Keratinocyte (primary cell): ENCODE measurements at regions not wholly inside any gene's neighbourhood (a gene's known extent, or its start where the extent isn't known, plus 50 kb on each side); places are given as distances from the start of the nearest gene placed in this dataset.

Experiments used
- EZH2 ChIP-seq: IDR thresholded peaks from one replicate; pipeline ENCODE4 v1.6.1; 2012; ENCODE audit warnings: inconsistent platforms, mild to moderate bottlenecking, low read length, moderate library complexity
- TF ChIP-seq, protein P1 (sequence below), 3 experiments: IDR thresholded peaks in 1 of 3; conservative IDR thresholded peaks in 1 of 3; optimal IDR thresholded peaks in 1 of 3; 2 replicates in 2 of 3; 3 replicates in 1 of 3; pipeline versions ENCODE3 to v1.5.1; 2011; ENCODE audit warnings: low read length in 3 of 3, mild to moderate bottlenecking in 3 of 3, moderate library complexity in 2 of 3, control low read depth in 1 of 3, inconsistent platforms in 1 of 3; ENCODE audit not compliant: insufficient read depth in 2 of 3; ENCODE audit errors: extremely low read depth in 1 of 3

DNA sequence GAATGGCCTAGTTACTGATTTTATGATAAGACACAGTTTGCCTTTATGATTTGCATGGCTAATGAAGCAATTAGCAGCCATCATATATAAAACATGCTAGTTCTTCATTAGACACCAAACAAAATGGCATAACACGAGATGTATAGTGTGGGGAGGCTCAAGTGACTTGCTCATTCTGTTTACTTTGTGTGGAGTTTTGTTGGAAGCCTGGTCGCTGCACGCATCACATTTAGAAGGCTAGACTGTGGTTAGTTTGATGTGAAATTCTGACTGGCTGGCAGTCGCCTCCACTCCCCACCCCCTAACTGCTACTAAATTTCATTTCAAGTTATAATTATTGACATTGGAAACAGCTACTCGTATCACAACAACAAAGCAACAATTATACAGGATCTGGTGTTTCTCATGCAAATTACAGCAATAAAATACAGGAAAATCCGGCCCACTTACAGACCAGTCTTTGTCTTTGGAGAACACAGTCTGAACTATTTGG is 356.1 kb downstream of the LMO4 start:
- TF ChIP-seq, protein P1, sequence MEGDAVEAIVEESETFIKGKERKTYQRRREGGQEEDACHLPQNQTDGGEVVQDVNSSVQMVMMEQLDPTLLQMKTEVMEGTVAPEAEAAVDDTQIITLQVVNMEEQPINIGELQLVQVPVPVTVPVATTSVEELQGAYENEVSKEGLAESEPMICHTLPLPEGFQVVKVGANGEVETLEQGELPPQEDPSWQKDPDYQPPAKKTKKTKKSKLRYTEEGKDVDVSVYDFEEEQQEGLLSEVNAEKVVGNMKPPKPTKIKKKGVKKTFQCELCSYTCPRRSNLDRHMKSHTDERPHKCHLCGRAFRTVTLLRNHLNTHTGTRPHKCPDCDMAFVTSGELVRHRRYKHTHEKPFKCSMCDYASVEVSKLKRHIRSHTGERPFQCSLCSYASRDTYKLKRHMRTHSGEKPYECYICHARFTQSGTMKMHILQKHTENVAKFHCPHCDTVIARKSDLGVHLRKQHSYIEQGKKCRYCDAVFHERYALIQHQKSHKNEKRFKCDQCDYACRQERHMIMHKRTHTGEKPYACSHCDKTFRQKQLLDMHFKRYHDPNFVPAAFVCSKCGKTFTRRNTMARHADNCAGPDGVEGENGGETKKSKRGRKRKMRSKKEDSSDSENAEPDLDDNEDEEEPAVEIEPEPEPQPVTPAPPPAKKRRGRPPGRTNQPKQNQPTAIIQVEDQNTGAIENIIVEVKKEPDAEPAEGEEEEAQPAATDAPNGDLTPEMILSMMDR (optimal IDR thresholded peaks at IDR 0.05 in 1 of 3, IDR thresholded peaks at IDR 0.05 in 1 of 3, conservative IDR thresholded peaks at IDR 0.05 in 1 of 3; ENCODE audit: extremely low read depth in 1 of 3, insufficient read depth in 2 of 3, low read length in 3 of 3), result no peak
- TF ChIP-seq EZH2, result no peak
